ENCODE measurements at regions not wholly inside any gene's neighbourhood (a gene's known extent, or its start where the extent isn't known, plus 50 kb on each side); places are given as distances from the start of the nearest gene placed in this dataset.

DNA sequence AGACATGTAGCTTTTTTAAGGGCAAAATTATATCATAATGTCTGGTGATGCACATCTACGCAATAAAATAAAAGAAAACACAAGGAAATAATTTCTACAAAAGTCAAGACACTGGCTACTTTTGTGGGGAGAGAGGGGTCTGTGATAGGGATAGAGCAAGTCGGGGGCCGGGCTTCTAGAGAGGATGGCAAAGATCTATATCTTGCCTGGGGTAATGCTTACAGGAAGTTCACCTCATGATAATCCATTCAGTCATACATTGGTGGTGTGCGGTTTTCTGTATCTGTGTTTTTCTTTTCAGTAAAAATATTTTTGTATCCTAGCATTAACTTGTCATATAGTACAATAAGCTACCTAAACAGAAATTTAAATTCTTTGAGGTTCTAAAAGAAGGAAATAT, 178.8 kb downstream of the ARRDC4 start:
- Histone ChIP-seq H3K9me3 (ENCODE audit: control insufficient read depth, insufficient read depth, low read length) (no peaks in the 10 kb centered on the region), H3K36me3 (ENCODE audit: control insufficient read depth, low read length) (no peaks in the 10 kb centered on the region), H3K79me2 (ENCODE audit: control insufficient read depth, low read length) (no peaks in the 10 kb centered on the region), H3K27ac (ENCODE audit: low read depth, low read length) (no peak overlapping the region), H3K4me3 (ENCODE audit: low read length) (no peak overlapping the region), H4K20me1 (ENCODE audit: control insufficient read depth, insufficient read depth, low read depth, low read length) (no peaks in the 10 kb centered on the region), H3K4me2 (ENCODE audit: low read length) (no peak overlapping the region), H3K9me2 (replicated peaks; ENCODE audit: control insufficient read depth, low read length) (no peaks in the 10 kb centered on the region), H3K4me1 (ENCODE audit: control insufficient read depth, low read length) (peaks cover 34% of the 10 kb centered on the region), H3F3A (ENCODE audit: control insufficient read depth, insufficient read depth) (0 out of 2 replicates have a peak, but pooled peaks cover 5% of the 10 kb centered on the region), H3K27me3 (ENCODE audit: control insufficient read depth, low read length) (no peaks in the 10 kb centered on the region)
- no peak for TF ChIP-seq EZH2phosphoT487 (IDR thresholded peaks at IDR 0.05; ENCODE audit: borderline replicate concordance, low read length)

DNA sequence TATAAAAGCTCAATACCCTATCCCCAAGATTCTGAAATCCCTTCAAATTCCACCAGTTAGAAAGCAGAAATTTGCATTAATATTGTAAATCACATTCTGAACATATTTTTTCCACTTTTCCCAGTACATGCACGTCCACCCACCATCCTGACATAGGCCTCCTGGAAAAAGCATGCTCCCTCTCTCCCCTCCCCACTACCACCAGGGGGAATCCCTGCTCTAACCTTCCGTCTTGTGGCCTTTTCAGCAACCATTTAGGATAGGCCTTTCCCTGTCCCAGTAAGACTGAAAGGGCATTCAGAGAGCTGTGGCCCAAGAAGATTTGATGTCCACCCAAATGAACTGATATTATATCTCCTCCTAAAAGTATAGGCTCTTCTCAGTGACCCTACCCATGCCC, 182.1 kb downstream of the ARRDC4 start:
- Histone ChIP-seq H3K4me2 (ENCODE audit: low read length) (no peak overlapping the region), H4K20me1 (ENCODE audit: control insufficient read depth, insufficient read depth, low read depth, low read length) (no peaks in the 10 kb centered on the region), H3K9me2 (replicated peaks; ENCODE audit: control insufficient read depth, low read length) (no peaks in the 10 kb centered on the region), H3K27me3 (ENCODE audit: control insufficient read depth, low read length) (no peaks in the 10 kb centered on the region), H3K27ac (ENCODE audit: low read depth, low read length) (no peak overlapping the region), H3K4me3 (ENCODE audit: low read length) (no peak overlapping the region), H3K79me2 (ENCODE audit: control insufficient read depth, low read length) (no peaks in the 10 kb centered on the region), H3F3A (ENCODE audit: control insufficient read depth, insufficient read depth) (peaks cover 12% of the 10 kb centered on the region), H3K9me3 (ENCODE audit: control insufficient read depth, insufficient read depth, low read length) (no peaks in the 10 kb centered on the region), H3K4me1 (ENCODE audit: control insufficient read depth, low read length) (peaks cover 61% of the 10 kb centered on the region), H3K36me3 (ENCODE audit: control insufficient read depth, low read length) (no peaks in the 10 kb centered on the region)
- TF ChIP-seq, protein P1, sequence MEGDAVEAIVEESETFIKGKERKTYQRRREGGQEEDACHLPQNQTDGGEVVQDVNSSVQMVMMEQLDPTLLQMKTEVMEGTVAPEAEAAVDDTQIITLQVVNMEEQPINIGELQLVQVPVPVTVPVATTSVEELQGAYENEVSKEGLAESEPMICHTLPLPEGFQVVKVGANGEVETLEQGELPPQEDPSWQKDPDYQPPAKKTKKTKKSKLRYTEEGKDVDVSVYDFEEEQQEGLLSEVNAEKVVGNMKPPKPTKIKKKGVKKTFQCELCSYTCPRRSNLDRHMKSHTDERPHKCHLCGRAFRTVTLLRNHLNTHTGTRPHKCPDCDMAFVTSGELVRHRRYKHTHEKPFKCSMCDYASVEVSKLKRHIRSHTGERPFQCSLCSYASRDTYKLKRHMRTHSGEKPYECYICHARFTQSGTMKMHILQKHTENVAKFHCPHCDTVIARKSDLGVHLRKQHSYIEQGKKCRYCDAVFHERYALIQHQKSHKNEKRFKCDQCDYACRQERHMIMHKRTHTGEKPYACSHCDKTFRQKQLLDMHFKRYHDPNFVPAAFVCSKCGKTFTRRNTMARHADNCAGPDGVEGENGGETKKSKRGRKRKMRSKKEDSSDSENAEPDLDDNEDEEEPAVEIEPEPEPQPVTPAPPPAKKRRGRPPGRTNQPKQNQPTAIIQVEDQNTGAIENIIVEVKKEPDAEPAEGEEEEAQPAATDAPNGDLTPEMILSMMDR (IDR thresholded peaks at IDR 0.05; ENCODE audit: low read depth, low read length, poor library complexity, severe bottlenecking): peak; percentile 17
- TF ChIP-seq EZH2phosphoT487 (IDR thresholded peaks at IDR 0.05; ENCODE audit: borderline replicate concordance, low read length): no peak

DNA sequence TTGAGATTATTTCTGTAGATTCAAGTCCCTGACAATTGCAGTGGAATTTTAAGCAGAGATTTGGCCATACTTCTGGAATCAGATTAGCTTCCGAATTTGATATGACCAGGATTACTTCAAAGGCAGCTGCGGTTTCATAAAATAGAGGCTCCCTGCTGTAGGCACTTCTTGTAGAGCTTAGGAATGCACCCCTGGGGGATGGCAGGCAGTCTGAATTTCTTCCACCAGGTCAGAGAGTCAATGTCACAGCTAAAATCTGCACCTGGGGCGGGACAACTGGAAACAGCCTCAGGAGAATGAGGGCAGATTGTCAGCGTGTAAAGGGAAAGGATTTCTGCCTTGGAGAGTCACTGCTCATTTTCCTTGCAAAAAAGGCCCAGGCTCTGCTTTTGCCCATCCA, 182.6 kb downstream of the ARRDC4 start:
- Histone ChIP-seq H3K9me3 (ENCODE audit: control insufficient read depth, insufficient read depth, low read length) (no peaks in the 10 kb centered on the region), H3K36me3 (ENCODE audit: control insufficient read depth, low read length) (no peaks in the 10 kb centered on the region), H3K27ac (ENCODE audit: low read depth, low read length) (no peak overlapping the region), H3K27me3 (ENCODE audit: control insufficient read depth, low read length) (no peaks in the 10 kb centered on the region), H3K79me2 (ENCODE audit: control insufficient read depth, low read length) (no peaks in the 10 kb centered on the region), H3K4me1 (ENCODE audit: control insufficient read depth, low read length) (peaks cover 67% of the 10 kb centered on the region), H3K9me2 (replicated peaks; ENCODE audit: control insufficient read depth, low read length) (no peaks in the 10 kb centered on the region), H3K4me2 (ENCODE audit: low read length) (no peak overlapping the region), H4K20me1 (ENCODE audit: control insufficient read depth, insufficient read depth, low read depth, low read length) (no peaks in the 10 kb centered on the region), H3F3A (ENCODE audit: control insufficient read depth, insufficient read depth) (peaks cover 14% of the 10 kb centered on the region), H3K4me3 (ENCODE audit: low read length) (no peak overlapping the region)
- TF ChIP-seq, protein P1 (IDR thresholded peaks at IDR 0.05; ENCODE audit: low read depth, low read length, poor library complexity, severe bottlenecking): no peak
- no peak for TF ChIP-seq EZH2phosphoT487 (IDR thresholded peaks at IDR 0.05; ENCODE audit: borderline replicate concordance, low read length)

DNA sequence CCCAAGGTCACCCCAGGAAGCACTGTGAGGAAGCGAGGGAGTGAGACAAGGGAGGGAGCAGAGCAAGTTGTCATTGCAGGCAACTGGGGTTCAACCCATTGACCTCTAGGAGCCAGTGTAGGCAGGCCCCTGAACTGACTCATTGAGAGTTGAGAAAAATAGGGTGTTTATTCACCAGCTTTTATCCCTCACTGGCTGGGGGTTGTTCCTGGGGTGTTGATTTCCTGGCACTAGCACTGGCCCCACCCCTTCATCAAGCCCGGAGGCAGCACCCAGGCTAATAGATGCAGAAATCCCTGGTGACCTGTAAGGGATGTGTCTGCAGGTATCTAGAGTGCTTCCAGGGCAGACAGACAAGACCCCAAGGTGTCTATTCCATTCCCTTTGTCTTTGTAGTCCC, 183.9 kb downstream of the ARRDC4 start:
- H3K4me2 ChIP-seq (ENCODE audit: low read length): no peak overlapping the region
- no peaks in the 10 kb centered on the region for H3K79me2 ChIP-seq (ENCODE audit: control insufficient read depth, low read length)
- no peaks in the 10 kb centered on the region for H3K9me3 ChIP-seq (ENCODE audit: control insufficient read depth, insufficient read depth, low read length)
- no peaks in the 10 kb centered on the region for H4K20me1 ChIP-seq (ENCODE audit: control insufficient read depth, insufficient read depth, low read depth, low read length)
- no peaks in the 10 kb centered on the region for H3K9me2 ChIP-seq (replicated peaks; ENCODE audit: control insufficient read depth, low read length)
- H3K27me3 ChIP-seq (ENCODE audit: control insufficient read depth, low read length): no peaks in the 10 kb centered on the region
- no peak overlapping the region for H3K4me3 ChIP-seq (ENCODE audit: low read length)
- H3K4me1 ChIP-seq (ENCODE audit: control insufficient read depth, low read length): peaks cover 79% of the 10 kb centered on the region
- H3K27ac ChIP-seq (ENCODE audit: low read depth, low read length): no peak overlapping the region
- H3F3A ChIP-seq (ENCODE audit: control insufficient read depth, insufficient read depth): peaks cover 19% of the 10 kb centered on the region
- TF ChIP-seq, protein P1 (IDR thresholded peaks at IDR 0.05; ENCODE audit: low read depth, low read length, poor library complexity, severe bottlenecking): no peak
- TF ChIP-seq EZH2phosphoT487 (IDR thresholded peaks at IDR 0.05; ENCODE audit: borderline replicate concordance, low read length): no peak
- no peaks in the 10 kb centered on the region for H3K36me3 ChIP-seq (ENCODE audit: control insufficient read depth, low read length)

All from DOHH2 (cell line).